ENCODE measurements at regions not wholly inside any gene's neighbourhood (a gene's known extent, or its start where the extent isn't known, plus 50 kb on each side); places are given as distances from the start of the nearest gene placed in this dataset.

DNA sequence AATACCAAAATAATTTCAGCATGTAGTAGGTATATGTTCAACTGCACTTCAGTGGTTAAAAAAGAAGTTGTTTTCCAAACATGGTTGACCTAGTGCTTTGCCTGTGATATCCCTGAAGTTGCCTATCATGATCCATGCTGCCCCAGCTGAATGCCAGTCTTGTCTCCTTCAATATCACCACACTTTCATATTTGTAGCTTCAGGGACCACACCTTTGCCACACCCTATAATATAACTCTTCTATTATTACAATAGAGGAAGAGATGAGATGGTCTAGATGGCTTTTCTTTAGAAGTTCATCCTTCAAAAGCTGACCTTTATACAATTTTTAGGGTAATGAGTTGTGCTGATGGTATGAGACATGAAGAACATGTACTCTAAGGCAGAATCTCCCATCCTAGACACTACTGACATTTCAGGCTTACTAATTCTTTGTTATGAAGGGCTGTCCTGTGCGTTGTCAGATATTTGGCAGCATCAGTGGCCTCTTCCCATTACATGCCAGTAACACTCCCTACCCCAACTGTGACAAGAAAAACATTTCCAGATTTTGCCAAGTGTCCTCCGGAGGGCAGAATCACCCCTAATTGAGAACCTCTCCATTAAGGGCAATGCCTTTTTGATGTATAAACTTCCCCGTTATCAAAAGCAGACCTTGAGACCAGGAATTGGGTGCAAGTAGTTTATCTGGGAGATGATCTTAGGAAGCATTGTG is 76.2 kb upstream of the PLCL2 start:
- no peak for DNase-seq (ENCODE audit: low read depth)

GRCh38 chr3:16809482-16809881 is 75.3 kb upstream of the PLCL2 start:
- DNase-seq (ENCODE audit: low read depth) = no peak

DNA sequence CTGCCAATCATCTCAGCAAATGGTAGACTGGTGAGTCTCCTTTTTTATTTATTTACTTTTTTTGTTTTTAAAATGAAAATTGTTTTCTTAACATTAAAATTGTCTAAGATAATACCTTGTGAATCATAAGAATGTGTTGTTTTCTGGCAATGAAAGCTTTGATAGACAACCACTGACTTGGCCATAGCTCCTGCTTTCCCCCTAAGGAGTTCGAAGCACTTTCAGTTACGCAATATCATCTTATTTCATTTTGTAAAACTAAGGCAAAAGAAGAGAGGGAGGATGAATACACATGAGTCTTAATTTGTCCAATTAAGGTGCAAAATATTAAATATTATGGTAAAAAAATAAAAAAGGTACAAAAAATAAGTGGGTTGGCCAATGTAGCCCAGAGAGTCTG is 74.8 kb upstream of the PLCL2 start:
- DNase-seq (ENCODE audit: low read depth) = no peak

GRCh38 chr3:16810593-16811367 is 74.0 kb upstream of the PLCL2 start:
- no peak for DNase-seq (ENCODE audit: low read depth)

GRCh38 chr3:16811950-16812349 is 72.8 kb upstream of the PLCL2 start:
- no peak for DNase-seq (ENCODE audit: low read depth)

GRCh38 chr3:16813336-16813735 is 71.4 kb upstream of the PLCL2 start:
- DNase-seq (ENCODE audit: low read depth) = no peak

DNA sequence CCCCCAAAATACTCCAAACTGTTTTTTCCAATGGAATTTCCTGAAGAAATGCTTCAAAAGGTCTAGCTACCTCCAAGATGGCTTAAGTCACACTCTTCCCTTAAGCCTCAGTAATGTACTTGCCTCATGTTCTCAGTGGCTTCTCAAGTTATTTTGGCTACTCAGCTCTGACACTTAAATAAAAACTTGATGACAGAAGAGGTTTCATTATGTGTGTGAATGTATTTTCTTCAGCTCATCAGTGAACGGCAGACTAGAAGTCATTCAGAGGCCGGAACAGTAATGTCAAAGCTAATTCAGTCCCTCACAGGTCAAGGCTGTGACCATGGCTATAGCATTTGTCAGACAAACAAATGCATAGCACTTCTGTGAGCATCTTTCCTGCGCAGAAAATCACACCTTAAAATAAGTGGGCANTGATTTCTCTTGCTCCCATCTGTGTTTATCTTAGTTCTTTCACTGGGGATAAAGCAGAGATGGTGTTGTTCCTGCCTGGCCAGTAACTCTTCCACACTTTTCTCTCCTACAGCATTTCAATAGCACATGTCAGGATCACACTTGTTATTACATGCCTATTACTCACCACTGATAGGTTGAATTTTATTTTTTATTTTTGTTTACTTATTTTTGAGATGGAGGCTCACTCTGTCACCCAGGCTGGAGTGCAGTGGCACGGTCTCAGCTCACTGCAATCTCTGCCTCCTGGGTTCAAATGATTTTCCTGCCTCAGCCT is 68.5 kb upstream of the PLCL2 start:
- DNase-seq (ENCODE audit: low read depth) = no peak

DNA sequence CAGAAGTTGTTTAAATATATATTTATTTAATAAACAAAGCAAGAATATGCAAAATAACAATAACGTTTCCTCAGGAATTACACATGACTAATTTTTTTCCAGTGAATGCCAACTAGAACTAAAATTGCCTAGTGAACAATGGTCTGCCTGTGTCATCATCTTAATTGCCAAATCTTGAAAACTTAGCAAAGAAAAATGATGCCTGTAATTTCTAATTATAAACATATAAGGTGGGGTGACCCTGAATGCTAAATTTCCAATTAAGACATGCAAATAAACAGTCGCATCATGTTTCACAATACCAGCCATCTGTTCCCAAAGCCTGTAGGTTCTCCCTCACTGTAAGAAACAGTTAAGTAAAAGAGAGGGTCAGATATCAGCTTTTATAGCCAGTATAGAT is 67.6 kb upstream of the PLCL2 start:
- DNase-seq (ENCODE audit: low read depth) = no peak

DNA sequence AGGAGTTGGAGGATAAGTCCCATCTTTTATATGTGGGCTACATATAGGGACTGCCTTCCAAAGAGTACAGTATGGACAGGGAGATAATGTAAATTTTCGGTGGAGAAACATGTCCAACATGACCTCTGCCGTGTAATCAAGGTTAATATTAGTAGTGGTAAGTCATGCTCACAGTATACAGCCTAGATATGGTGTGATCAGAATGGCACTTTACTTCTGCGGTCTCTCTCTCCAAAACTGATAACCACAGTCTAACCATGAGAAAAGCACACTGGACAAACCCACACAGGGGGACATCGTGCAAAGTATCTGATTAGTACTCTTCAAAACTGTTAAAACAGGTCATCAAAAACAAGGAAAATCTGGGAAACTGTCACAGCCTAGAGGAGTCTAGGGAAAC is 66.6 kb upstream of the PLCL2 start:
- no peak for DNase-seq (ENCODE audit: low read depth)

DNA sequence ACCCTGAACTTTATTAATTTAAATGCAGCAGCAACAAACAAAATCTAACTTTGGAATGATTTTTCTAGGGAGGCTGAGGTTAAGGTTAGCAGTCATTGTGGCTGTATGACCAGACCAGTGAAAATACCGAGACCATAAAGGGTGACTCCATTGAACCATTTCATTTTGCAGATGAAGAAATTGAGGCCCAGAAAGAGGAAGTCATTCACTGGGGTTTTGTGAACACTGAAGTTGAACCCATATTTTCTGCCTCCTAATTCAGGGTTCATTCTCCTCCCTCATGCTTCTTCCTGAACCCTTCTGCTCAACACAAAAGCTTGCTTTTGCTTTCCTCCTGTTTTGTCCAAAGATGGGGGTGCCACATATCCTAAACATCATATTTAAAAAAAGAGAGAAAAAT is 65.8 kb upstream of the PLCL2 start:
- DNase-seq (ENCODE audit: low read depth) = no peak

DNA sequence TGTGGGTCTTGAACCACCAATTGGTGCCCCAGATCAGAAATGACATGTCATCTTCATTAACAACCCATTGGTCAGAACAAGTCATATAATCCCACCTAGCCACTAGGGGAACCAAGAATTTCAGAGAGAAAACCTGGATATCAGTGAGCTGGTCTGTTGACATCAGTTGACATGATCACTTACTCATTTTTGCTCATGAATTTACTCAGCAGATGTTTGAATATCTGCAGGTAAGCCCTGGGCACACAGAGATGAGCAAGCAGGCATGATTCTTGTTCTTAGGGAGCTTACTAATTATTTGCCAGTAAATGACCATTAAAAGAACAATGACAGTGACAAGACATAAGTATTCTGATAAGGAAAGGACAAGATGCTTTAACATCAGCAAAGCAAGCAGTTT is 64.3 kb upstream of the PLCL2 start:
- DNase-seq (ENCODE audit: low read depth) = no peak

- DNase-seq (ENCODE audit: low read depth) = no peak
Measured at GRCh38 chr3:16821053-16821452, 63.7 kb upstream of the PLCL2 start.

DNA sequence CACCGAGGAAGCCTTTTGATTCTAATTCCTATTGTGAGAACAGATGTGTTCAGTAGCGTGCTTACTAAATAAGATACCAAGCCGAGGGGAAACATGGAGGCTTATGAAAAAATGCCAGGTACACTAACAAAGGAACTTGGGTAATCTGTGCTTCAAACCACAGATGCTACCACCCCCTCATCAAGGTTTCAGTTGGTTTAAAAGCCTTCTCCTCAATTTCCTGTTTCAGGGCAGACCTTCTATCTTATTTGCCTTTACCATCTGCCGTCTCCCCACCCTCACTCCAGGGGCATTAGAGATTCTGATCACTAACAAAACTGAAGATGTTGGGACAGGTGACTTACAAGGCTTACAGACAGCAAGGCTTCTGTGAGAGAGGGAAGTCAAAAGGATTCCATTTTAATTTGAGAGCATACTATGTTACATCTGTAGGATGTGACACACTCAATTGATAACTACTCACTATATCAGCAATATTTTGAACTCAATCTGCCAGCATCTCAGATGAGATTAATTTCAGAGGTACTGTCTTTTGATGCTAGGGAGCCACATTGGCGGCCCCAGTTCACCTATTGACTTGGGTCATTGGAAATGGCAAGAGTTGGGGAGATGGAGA is 60.6 kb upstream of the PLCL2 start:
- DNase-seq (ENCODE audit: low read depth) = no peak

DNA sequence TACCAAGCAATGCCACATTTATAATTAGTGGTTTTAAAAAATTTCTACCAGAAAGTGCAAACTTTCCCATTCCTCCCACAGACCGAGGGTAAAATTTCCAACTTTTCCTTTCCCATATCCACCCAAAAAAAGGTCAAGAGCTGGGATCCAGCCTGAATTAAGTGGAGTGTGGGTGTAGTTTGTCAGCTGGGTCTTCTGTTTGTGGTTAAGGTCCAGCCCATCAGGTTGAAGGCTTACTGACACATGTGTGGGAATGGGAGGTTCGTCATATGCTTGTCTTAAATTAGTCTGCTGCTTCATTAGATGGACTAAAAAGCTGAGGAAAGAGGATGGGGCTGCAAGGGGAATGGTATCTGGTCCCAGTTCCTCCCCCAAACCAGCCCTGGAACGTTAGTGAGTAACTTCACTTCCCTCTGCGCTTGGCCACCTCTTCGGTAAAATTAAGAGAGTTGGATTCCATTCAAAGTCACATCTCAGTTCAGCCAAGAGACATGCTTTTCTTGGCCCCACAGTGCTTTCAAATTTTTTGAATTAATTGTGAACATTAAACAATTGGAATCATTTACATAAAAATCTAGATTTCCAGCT is 59.0 kb upstream of the PLCL2 start:
- DNase-seq (ENCODE audit: low read depth) = no peak

GRCh38 chr3:16828815-16829214 is 55.9 kb upstream of the PLCL2 start:
- DNase-seq (ENCODE audit: low read depth) = peak; percentile 40

DNA sequence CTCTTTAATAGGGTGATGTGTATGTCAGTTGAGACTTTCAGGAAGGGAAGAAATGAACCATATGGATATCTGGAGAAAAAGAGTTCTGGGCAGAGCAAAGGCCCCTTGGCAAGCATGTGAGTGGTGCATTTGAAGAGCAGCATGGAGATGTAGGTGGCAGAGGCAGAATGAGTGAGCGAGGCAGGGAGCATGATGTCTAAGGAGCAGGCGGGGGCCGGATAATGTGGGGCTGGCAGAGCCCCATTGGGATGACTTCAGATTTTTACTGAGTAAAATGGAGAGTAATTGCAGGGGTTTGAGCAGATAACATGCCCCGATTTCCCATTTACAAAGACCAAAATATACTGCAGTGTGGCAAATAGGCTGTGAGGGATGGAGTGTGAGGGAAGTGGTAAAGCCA is 52.9 kb upstream of the PLCL2 start:
- DNase-seq (ENCODE audit: low read depth) = no peak

DNA sequence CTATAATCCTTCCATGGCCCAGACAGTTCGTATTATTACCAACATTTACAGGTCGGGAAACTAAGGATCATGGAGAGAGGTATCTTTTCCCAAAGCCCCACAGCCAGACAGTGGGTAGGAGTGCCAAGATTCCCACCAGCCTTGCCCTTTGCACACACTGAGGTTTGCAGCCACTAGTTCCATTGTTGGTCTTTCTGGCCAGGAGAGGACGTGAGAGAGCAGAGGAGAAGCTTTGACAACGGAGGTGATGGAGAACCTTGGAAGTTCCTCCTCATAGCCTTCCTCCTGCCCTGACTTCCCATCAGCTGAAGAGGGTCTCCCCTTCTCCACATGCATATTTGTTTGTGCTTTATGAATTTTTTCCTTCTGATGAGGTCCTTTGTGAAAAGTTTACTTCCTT is 50.5 kb upstream of the PLCL2 start:
- DNase-seq (ENCODE audit: low read depth) = no peak

- no peak for DNase-seq (ENCODE audit: low read depth)
Measured at GRCh38 chr3:16834753-16835152, 50.0 kb upstream of the PLCL2 start.
